OCI-LY3 (cell line): ENCODE measurements at regions not wholly inside any gene's neighbourhood (a gene's known extent, or its start where the extent isn't known, plus 50 kb on each side); places are given as distances from the start of the nearest gene placed in this dataset.

ENCODE experiments used
- H2AFZ ChIP-seq: fragments of 200-600, 300-600 bp; shearing (Covaris generic); 2 replicates; pipeline ENCODE4 v1.6.0; 2014; ENCODE audit warnings: antibody characterized with exemption, low read depth, low read length
- H3K27ac ChIP-seq: fragments of 200-600, 300-600 bp; sonication (generic); 2 replicates; pipeline ENCODE4 v1.5.1; 2014; ENCODE audit warnings: mild to moderate bottlenecking, low read length, moderate library complexity, mixed read lengths
- H3K27me3 ChIP-seq: fragments of 200-600, 300-600 bp; sonication (generic); 2 replicates; pipeline ENCODE4 v1.6.1; 2014; ENCODE audit warnings: low read depth, low read length, mixed read lengths
- H3K36me3 ChIP-seq: fragments of 200-600, 300-600 bp; sonication (generic); replicated peaks from 2 replicates; pipeline ENCODE3; 2014; ENCODE audit warnings: low read depth, low read length, mixed read lengths
- H3K4me1 ChIP-seq: fragments of 300-600, 200-600 bp; sonication (generic); 2 replicates; pipeline ENCODE4 v1.6.1; 2014; ENCODE audit warnings: low read length, mixed read lengths
- H3K4me2 ChIP-seq: fragments of 200-600, 300-600 bp; sonication (generic); 2 replicates; pipeline ENCODE4 v1.6.1; 2014; ENCODE audit warnings: low read length, mixed read lengths
- H3K4me3 ChIP-seq: fragments of 300-600, 200-600 bp; sonication (generic); 2 replicates; pipeline ENCODE4 v1.5.1; 2014; ENCODE audit warnings: antibody characterized with exemption, mild to moderate bottlenecking, low read length, moderate library complexity
- H3K79me2 ChIP-seq: fragments of 300-600, 200-600 bp; shearing (Covaris generic); 2 replicates; pipeline ENCODE4 v1.6.1; 2014; ENCODE audit warnings: mild to moderate bottlenecking, low read length, mixed read lengths
- H3K9ac ChIP-seq: fragments of 300-600, 200-600 bp; shearing (Covaris generic); 2 replicates; pipeline ENCODE4 v1.6.0; 2014; ENCODE audit warnings: mild to moderate bottlenecking, low read length, moderate library complexity
- H3K9me3 ChIP-seq: fragments of 200-600, 300-600 bp; shearing (Covaris generic); 2 replicates; pipeline ENCODE4 v1.6.1; 2014; ENCODE audit warnings: low read length, mixed read lengths; ENCODE audit not compliant: insufficient read depth
- H4K20me1 ChIP-seq: fragments of 200-600, 300-600 bp; sonication (generic); 2 replicates; pipeline ENCODE4 v1.6.1; 2016; ENCODE audit warnings: low read length, mixed read lengths; ENCODE audit not compliant: insufficient read depth
- CTCF ChIP-seq: fragments of 200-600, 300-600 bp; sonication (generic); IDR thresholded peaks from 2 replicates; pipeline ENCODE4 v1.5.1; 2014; ENCODE audit warnings: antibody characterized with exemption, low read length, low read depth
- EZH2phosphoT487 ChIP-seq: fragments of 200-600 bp; shearing (Covaris generic); IDR thresholded peaks from 2 replicates; pipeline ENCODE4 v1.6.1; 2018; ENCODE audit warnings: antibody characterized with exemption, mixed run types, low read depth

- TF ChIP-seq CTCF, result no peak
- no peak for TF ChIP-seq EZH2phosphoT487
- no peaks in the 10 kb centered on the region for H3K4me1 ChIP-seq
- no peak overlapping the region for H3K4me2 ChIP-seq
- H3K4me3 ChIP-seq, result no peak overlapping the region
- H3K27ac ChIP-seq, result no peak overlapping the region
- no peaks in the 10 kb centered on the region for H3K79me2 ChIP-seq
- H3K27me3 ChIP-seq, result no peaks in the 10 kb centered on the region
- no peaks in the 10 kb centered on the region for H4K20me1 ChIP-seq
- H3K36me3 ChIP-seq, result no peaks in the 10 kb centered on the region
- H3K9me3 ChIP-seq, result no peaks in the 10 kb centered on the region
- H2AFZ ChIP-seq, result no peak overlapping the region
- H3K9ac ChIP-seq, result no peak overlapping the region
These were observed 1383.0 kb upstream of the TENM3 start for GRCh38 chr4:180860089-180860720.

DNA sequence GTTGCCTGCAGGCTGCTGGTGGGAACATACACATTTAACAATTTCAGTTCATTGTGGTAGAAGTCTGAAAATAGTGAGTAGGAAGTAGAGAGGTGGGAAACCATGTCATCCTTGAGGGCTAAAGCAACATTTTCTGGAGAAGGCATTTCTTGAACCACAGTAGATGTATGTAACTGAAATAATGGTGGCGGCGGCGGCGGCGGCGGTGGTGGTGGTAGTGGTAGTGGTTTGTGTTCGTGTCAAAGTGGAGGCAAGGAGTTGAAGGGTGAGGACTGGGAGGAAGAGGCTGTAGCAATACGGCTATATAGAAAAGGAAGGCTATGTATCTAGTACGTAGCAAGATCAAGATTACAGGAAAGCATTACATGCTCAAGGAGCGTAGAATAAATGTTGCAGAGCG is 1381.6 kb upstream of the TENM3 start:
- Histone ChIP-seq H3K27me3 (no peaks in the 10 kb centered on the region), H2AFZ (no peak overlapping the region), H3K27ac (no peak overlapping the region)

GRCh38 chr4:180866933-180867643 is 1376.1 kb upstream of the TENM3 start:
- Histone ChIP-seq H3K9ac (no peak overlapping the region), H4K20me1 (no peaks in the 10 kb centered on the region), H3K36me3 (no peaks in the 10 kb centered on the region), H3K4me3 (no peak overlapping the region), H3K27me3 (no peaks in the 10 kb centered on the region), H3K4me1 (no peaks in the 10 kb centered on the region), H3K9me3 (peaks cover 6% of the 10 kb centered on the region; the same call in 1 of the 2 replicates), H3K4me2 (no peak overlapping the region), H3K79me2 (no peaks in the 10 kb centered on the region), H2AFZ (no peak overlapping the region), H3K27ac (no peak overlapping the region)
- TF ChIP-seq CTCF (no peak), EZH2phosphoT487 (no peak)

More for the DNA sequence above, 1381.6 kb upstream of the TENM3 start:
- no peak overlapping the region for H3K4me2 ChIP-seq
- H3K79me2 ChIP-seq, result no peaks in the 10 kb centered on the region
- H4K20me1 ChIP-seq, result no peaks in the 10 kb centered on the region
- no peaks in the 10 kb centered on the region for H3K36me3 ChIP-seq
- TF ChIP-seq EZH2phosphoT487, result no peak
- TF ChIP-seq CTCF, result no peak
- no peaks in the 10 kb centered on the region for H3K4me1 ChIP-seq
- no peak overlapping the region for H3K4me3 ChIP-seq
- H3K9ac ChIP-seq, result no peak overlapping the region
- H3K9me3 ChIP-seq, result peaks cover 6% of the 10 kb centered on the region; the same call in 1 of the 2 replicates

DNA sequence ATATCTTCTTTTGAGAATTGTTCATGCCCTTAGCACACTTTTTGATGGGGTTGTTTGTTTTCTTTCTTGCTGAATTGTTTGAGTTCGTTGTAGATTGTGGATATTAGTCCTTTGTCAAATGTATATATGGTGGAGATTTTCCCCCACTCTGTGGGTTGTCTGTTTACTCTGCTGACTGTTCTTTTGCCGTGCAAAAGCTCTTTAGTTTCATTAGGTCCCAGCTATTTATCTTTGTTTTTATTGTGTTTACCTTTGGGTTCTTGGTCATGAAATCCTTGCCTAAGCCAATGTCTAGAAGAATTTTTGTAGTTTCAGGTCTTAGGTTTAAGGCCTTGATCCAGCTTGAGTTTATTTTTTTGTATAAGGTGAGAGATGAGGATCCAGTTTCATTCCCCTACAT is 1372.6 kb upstream of the TENM3 start:
- no peaks in the 10 kb centered on the region for H3K36me3 ChIP-seq
- no peaks in the 10 kb centered on the region for H3K27me3 ChIP-seq
- H3K4me2 ChIP-seq, result no peak overlapping the region
- peaks cover 4% of the 10 kb centered on the region; the same call in 1 of the 2 replicates for H3K9me3 ChIP-seq
- no peak overlapping the region for H3K9ac ChIP-seq
- no peaks in the 10 kb centered on the region for H4K20me1 ChIP-seq
- H3K27ac ChIP-seq, result no peak overlapping the region
- no peaks in the 10 kb centered on the region for H3K4me1 ChIP-seq
- H3K79me2 ChIP-seq, result no peaks in the 10 kb centered on the region
- H2AFZ ChIP-seq, result no peak overlapping the region
- no peak for TF ChIP-seq CTCF
- no peak for TF ChIP-seq EZH2phosphoT487
- H3K4me3 ChIP-seq, result no peak overlapping the region
